ENCODE measurements at regions not wholly inside any gene's neighbourhood (a gene's known extent, or its start where the extent isn't known, plus 50 kb on each side); places are given as distances from the start of the nearest gene placed in this dataset.
"Not testable (repeated sequence)": the region's sequence is repeated elsewhere in the genome, so short reads cannot be mapped to it uniquely, and the experiment has no call there.

DNA sequence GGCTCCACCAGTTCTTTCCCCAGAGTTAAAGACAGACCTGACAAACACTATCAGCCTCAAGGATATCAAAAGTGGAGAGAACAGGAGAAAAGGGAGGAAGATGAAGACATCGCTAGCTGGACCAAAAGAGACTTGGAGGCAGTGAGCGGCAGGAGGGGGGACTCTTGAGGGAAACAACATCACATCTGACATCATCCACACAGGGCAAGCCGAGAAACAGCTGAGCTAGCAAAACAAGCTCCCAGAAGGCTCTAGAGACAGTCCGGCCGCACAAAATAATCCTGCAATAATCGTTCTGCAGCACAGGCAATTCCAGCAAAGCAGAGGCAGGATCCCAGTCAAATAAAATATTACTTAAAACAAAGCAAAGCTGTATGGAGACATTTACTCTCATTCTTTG, 239.8 kb downstream of the EN1 start:
- FAIRE-seq: no peak

GRCh38 chr2:118604811-118605210, 242.6 kb downstream of the EN1 start:
- no peak for FAIRE-seq

GRCh38 chr2:118604371-118604770, 243.1 kb downstream of the EN1 start:
- FAIRE-seq: no peak

DNA sequence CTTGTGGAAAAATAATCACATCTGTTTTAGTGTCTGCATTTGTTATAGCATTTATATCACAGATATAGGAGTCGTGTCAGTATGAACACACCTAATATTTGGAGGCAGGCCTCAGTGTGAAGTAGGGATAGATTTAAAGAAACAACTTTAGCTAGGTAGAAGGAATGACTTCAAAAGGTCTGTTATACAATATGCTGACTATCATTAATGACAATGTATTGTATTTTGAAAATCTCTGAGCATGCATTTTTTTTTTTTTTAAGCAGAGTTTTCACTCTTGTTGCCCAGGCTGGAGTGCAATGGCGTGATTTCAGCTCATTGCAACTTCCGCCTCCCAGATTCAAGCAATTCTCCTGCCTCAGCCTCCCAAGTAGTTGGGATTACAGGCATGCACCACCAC, 248.3 kb downstream of the EN1 start:
- FAIRE-seq: no peak

DNA sequence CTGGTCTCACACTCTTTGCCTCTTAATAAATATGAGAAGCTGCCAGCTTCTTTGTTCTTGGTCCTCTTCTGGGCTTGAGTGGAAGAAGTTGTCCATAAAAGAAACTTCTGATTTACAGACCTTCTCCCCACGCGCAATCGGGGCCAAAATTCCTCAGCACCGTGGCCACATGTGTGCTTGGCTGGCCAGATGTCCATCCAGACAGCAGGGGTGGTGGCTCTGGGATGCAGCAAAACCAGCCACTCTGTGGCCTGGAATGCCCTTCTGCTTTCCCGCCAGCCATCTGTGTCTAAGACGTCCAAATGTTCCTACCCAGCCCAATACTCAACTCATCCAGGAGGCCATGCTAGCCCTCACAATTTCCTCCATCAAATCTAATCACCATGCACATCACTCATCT, 250.8 kb downstream of the EN1 start:
- FAIRE-seq: no peak

DNA sequence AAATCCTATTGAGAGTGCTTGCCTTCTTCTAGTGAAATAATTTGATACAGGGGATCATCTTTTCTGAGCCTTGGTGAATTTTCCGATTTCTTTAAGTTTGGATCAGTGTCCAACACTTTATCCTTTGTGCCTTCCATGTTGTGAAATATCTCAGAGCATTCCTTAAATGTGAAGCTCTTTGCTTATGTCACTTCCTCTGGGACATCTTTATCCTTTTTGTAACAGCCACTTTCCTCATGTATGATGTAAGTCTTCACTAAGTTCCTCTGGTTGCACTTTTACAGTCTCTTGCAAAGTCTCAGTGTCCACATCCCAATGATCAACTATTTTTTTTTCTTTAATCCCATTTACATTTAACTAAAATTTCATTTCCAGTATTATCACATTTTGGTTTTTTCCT, 254.2 kb downstream of the EN1 start:
- no peak for FAIRE-seq

DNA sequence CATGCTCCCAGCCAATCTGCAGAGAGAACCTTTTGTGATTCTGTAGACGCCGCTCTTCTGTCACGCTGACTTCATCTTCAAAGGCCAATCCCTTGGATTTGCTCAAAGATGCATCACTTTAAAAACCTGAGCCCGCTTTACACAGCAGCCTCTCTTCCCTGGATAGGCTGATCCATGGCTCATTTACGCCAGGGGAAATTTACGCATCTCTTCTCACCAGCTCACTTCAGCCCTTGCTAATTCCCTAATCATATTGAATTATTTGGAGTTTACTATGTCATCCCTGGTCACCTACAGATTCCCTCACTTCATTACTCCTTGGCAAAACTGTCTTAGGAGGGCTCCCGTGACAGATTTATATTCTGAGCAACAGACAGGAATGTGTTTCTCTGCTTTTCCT, 256.2 kb downstream of the EN1 start:
- FAIRE-seq: no peak

DNA sequence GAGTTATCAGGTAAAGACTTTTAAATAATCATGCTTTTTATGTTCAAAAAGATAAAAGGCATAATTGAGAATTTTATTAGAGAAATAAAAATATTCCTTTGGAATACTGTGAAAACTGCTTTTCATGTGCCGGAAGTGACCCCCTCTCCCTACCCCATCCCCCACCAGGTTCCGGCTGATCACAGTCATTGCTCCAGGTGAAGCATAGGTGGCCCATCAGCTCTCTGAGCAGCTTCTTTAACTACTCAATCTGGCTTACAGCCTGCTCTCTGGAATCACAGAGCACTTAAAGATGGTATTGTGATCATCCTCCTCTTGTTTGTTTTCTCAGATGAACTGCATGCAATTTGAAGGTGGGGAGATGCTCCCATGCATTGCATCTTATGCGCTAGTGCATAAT, 257.7 kb downstream of the EN1 start:
- no peak for FAIRE-seq

DNA sequence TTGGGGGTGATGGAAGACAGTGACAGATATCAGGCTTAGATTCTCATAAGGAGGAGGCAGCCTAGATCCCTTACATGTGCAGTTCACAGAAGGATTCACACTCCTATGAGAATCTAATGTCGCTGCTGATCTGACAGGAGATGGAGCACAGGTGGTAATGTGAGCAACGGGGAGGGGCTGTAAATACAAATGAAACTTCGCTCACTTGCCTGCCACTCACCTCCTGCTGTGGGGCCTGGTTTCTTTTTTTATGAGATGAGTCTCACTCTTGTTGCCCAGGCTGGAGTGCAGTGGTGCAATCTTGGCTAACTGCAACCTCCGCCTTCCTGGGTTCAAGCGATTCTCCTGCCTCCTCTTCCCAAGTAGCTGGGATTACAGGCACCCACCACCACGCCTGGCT, 258.6 kb downstream of the EN1 start:
- no peak for FAIRE-seq

- FAIRE-seq: no peak
Measured at GRCh38 chr2:118586312-118586711, 261.1 kb downstream of the EN1 start.

GRCh38 chr2:118584877-118585276, 262.6 kb downstream of the EN1 start:
- FAIRE-seq: no peak

GRCh38 chr2:118584062-118584749, 263.2 kb downstream of the EN1 start:
- FAIRE-seq: no peak

- FAIRE-seq: no peak
Measured at GRCh38 chr2:118582058-118582457, 265.4 kb downstream of the EN1 start.

- FAIRE-seq: no peak
Measured at GRCh38 chr2:118580651-118581050, 266.8 kb downstream of the EN1 start.

DNA sequence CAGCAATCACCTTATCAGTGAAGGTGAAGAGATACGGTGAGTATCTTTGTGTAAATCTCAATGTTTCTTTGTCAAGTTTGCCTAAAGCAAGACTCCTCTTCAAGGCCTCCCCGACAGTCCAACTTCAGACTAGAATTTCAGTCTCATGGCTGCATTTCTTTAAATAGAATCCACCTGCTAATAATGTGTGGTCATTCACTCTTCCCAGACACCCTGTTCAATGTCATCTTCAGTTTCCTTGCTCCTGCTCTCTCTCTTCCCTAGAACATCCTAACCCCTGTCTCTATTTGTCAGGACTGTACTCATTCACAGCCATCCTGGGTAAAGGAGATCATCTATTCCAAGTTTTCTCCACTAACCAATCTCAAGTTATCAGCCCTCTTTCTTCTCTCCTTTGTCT, 267.3 kb downstream of the EN1 start:
- FAIRE-seq: no peak

- no peak for FAIRE-seq
Measured at GRCh38 chr2:118577202-118577601, 270.2 kb downstream of the EN1 start.

DNA sequence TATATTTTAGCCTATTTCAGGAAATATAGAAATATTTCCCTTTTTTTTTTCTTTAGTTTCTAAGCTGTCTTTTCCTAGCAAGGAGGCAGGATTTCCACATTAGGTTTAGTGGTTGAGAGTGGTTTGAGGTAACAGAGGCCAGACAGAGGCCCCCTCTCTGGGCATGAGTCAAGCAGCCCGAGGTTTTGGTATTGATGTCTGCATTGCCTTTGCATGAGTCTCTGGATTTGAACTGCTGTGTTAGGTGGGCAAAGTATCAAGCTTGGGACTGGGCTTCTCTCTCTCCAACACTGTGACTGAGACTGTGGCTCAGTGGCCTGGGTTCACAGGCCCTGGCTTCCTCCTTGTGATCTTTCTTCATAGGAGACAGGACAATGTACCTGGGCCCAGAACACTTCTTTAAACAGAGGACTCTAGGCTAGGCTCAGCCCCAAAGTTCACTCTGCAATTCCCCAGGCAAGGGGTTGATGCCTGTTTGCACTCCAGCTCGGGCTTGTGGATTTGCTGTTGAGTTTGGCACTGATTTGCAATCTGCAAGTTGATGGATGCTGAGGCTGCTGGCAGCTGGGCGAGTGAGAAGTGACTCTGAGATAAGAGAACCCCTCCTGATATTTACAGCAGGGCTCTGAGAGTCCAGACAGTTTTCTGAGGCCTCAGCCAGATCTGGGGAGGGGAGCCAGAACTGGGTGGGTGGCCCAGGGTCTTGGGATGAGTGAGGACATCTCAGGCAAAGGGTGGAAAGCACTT, 271.2 kb downstream of the EN1 start:
- no peak for FAIRE-seq

DNA sequence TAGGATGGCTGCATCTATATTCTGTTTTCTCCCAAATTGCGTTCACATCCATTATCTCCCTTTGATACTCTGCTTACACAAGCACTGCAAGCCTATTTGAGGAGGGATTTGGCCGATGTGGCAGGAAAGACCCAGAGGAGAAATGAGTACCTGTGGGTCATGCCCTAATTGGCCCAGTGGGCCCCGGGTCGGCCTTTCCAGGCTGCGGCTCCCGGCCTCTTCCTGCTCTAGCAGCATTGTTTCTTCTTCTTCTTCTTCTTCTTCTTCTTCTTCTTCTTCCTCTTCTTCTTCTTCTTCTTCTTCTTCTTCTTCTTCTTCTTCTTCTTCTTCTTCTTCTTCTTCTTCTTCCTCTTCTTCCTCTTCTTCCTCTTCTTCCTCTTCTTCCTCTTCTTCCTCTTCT, 275.1 kb downstream of the EN1 start:
- FAIRE-seq: not testable (repeated sequence)

DNA sequence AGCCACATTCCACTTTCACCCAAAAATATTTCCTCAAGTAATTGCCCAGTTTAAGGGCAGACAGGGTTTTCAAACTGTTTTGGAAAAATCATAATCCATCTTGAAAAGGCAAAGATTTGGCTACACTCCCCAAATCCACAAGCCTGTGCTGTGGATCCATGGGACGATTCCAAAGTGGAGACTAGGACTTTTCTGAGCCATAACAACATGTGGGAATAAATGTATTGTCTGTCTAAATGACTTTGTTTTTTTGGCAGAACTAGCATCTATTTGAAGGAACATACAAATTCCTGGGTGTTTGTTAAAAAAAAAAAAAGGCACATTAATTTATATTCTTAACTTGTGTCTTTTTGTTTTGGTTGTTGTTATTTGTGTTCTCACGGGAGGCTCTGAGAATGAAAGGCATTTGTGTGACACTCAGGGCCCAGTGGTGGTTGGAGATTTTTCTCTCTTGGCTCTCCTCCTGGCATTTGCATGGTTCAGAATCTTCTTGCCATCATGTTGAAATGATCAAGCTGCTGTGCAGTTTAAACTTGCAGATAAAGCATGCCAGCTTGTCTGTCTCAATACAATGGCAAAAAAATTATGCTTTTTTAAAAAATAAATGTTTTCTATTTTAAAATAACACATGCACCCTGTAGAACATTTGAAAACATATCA, 277.4 kb downstream of the EN1 start:
- no peak for FAIRE-seq

DNA sequence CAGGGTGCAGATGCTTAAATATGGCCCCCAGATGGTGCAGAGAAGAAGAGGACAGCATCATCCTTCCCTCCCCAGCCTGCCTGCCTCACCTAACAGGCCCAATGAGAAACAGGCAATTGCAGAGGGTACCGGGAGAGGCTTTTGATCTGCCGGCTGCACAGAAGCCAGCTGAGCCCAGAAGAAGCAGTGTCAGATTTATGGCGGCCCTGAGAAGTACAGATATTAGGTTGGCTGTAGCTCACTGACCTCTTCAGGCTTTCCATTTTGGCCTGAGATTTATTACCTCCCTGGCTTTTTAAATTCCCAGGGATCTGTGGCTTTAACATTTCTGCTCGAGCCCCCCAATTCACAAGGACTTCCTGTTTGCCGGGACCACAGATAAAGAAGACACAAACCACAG, 278.7 kb downstream of the EN1 start:
- FAIRE-seq: no peak

DNA sequence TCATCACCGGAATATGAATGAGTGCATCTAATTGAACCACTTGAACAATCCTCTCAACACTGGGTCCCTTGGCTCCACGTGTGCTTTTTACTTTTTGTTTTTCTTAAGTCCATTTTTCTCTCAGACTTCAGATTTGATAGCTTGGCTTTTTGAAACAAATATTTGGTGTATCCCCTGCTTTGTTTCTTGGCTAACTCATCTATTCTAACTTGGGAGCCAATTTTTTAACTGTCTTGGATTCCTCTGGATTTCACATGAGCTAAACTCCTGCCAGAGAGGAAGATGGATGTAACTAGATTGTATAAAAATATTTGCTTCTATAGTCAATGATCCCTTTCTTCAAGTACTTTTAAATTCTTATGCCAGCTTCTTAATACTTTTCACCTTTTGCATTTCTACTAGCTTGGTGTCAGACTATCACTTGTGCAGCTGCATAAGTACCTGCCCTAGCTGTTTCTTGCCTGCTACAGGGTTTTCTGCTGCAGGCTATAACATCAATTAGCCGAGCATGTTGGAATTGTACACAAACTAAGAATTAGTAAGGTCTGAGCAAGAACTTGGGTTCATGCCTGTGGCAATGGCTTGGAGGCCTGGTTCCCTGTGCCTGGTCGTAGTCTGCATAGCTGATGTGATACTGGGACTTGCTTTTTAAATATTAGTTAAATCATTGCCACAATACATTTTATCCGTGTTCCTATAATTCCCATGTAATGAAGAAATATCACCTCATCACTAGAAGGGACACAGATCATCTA, 281.5 kb downstream of the EN1 start:
- no peak for FAIRE-seq

DNA sequence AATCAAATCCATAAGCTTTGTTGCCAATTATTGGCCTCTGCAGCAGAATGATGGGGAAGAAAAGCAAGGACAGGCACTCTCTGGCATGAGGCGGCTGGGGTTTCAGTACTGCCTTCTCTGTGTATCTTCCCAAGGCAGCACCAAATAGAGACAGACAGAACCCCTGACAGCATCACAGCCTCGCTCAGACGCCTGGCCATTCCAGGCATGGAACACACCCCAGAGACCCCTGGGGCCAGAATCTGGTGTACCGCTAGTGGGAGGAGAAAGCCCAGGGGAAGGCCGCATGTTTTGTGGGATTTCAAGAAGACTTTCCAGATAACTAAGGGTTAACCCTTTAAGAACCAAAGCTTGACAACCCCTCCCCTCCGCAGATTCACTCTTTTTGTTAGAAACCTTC, 282.1 kb downstream of the EN1 start:
- FAIRE-seq: no peak

DNA sequence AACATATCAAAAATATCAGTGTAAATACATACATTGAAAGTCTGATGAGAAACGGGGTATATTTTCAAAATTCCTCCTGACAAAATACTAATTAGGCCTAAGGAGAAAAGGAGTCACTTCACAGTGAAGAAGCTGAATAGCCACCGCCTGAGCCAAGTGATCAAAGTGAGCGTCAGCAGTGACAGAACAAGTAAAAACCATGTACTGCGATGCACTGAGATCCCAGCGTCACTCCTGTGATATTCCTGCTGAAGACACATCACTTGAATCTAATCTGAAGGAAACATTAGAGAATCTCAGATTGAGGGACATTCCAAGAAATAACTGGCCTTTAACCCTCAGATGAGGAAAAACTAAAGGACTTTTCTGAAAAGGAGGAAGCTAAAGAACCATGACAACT, 285.3 kb downstream of the EN1 start:
- FAIRE-seq: no peak

DNA sequence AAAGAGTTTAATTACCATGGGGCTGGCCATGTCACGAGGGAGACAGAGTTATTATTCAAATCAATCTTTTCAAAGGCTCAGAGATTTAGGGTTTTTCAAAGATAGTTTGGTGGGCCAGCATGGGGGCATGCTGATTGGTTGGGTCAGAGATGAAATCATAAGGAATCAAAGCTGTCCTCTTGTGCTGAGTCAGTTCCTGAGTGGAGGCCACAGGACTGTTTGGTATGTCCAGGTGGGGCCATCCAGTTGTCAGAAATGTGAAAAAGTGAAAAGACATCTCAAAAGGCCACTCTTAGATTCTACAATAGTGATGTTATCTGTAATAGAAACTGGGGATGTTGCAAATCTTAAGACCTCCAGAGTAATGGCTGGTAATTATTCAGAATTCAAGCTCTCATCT, 288.6 kb downstream of the EN1 start:
- FAIRE-seq: no peak
